ENCODE measurements at regions not wholly inside any gene's neighbourhood (a gene's known extent, or its start where the extent isn't known, plus 50 kb on each side); places are given as distances from the start of the nearest gene placed in this dataset.

GRCh38 chr2:190782264-190782663 is 98.4 kb upstream of the GLS start:
- no peak overlapping the region for H3K27ac ChIP-seq
- DNase-seq (ENCODE audit: low read depth, low spot score) = no peak

- H3K27ac ChIP-seq = no peak overlapping the region
- DNase-seq (ENCODE audit: low read depth, low spot score) = no peak
Measured at GRCh38 chr2:190783513-190784263, 96.9 kb upstream of the GLS start.

- H3K27ac ChIP-seq = no peak overlapping the region
- no peak for DNase-seq (ENCODE audit: low read depth, low spot score)
Measured at GRCh38 chr2:190785334-190785733, 95.3 kb upstream of the GLS start.

GRCh38 chr2:190786404-190787166 is 94.0 kb upstream of the GLS start:
- H3K27ac ChIP-seq = no peak overlapping the region

GRCh38 chr2:190787743-190788235 is 92.8 kb upstream of the GLS start:
- no peak for DNase-seq (ENCODE audit: low read depth, low spot score)
- no peak overlapping the region for H3K27ac ChIP-seq

More at GRCh38 chr2:190786404-190787166, 94.0 kb upstream of the GLS start:
- no peak for DNase-seq (ENCODE audit: low read depth, low spot score)

- no peak overlapping the region for H3K27ac ChIP-seq
- DNase-seq (ENCODE audit: low read depth, low spot score) = no peak
Measured at GRCh38 chr2:190789074-190790004, 91.3 kb upstream of the GLS start.

GRCh38 chr2:190791347-190791975 is 89.2 kb upstream of the GLS start:
- no peak overlapping the region for H3K27ac ChIP-seq
- DNase-seq (ENCODE audit: low read depth, low spot score) = peak; percentile 48

GRCh38 chr2:190791976-190792575 is 88.5 kb upstream of the GLS start:
- no peak for DNase-seq (ENCODE audit: low read depth, low spot score)
- H3K27ac ChIP-seq = no peak overlapping the region

- H3K27ac ChIP-seq = peak overlapping the region; percentile 3
Measured at GRCh38 chr2:190792956-190793888, 87.4 kb upstream of the GLS start.

GRCh38 chr2:190794377-190794776 is 86.2 kb upstream of the GLS start:
- no peak overlapping the region for H3K27ac ChIP-seq
- no peak for DNase-seq (ENCODE audit: low read depth, low spot score)

More at GRCh38 chr2:190792956-190793888, 87.4 kb upstream of the GLS start:
- no peak for DNase-seq (ENCODE audit: low read depth, low spot score)

- H3K27ac ChIP-seq = no peak overlapping the region
- no peak for DNase-seq (ENCODE audit: low read depth, low spot score)
Measured at GRCh38 chr2:190794790-190795189, 85.8 kb upstream of the GLS start.

GRCh38 chr2:190795686-190796085 is 84.9 kb upstream of the GLS start:
- no peak overlapping the region for H3K27ac ChIP-seq
- no peak for DNase-seq (ENCODE audit: low read depth, low spot score)

GRCh38 chr2:190799999-190800398 is 80.6 kb upstream of the GLS start:
- DNase-seq (ENCODE audit: low read depth, low spot score) = no peak
- H3K27ac ChIP-seq = no peak overlapping the region

GRCh38 chr2:190800528-190800927 is 80.1 kb upstream of the GLS start:
- H3K27ac ChIP-seq = no peak overlapping the region
- no peak for DNase-seq (ENCODE audit: low read depth, low spot score)

GRCh38 chr2:190802129-190802528 is 78.5 kb upstream of the GLS start:
- H3K27ac ChIP-seq = no peak overlapping the region

GRCh38 chr2:190802626-190803209 is 77.9 kb upstream of the GLS start:
- H3K27ac ChIP-seq = no peak overlapping the region
- no peak for DNase-seq (ENCODE audit: low read depth, low spot score)

More at GRCh38 chr2:190802129-190802528, 78.5 kb upstream of the GLS start:
- DNase-seq (ENCODE audit: low read depth, low spot score) = no peak

GRCh38 chr2:190804182-190804795 is 76.3 kb upstream of the GLS start:
- no peak overlapping the region for H3K27ac ChIP-seq
- DNase-seq (ENCODE audit: low read depth, low spot score) = no peak

GRCh38 chr2:190805126-190805525 is 75.5 kb upstream of the GLS start:
- DNase-seq (ENCODE audit: low read depth, low spot score) = no peak
- no peak overlapping the region for H3K27ac ChIP-seq
